ENCODE measurements at regions not wholly inside any gene's neighbourhood (a gene's known extent, or its start where the extent isn't known, plus 50 kb on each side); places are given as distances from the start of the nearest gene placed in this dataset.
"Not testable (repeated sequence)": the region's sequence is repeated elsewhere in the genome, so short reads cannot be mapped to it uniquely, and the experiment has no call there.

DNA sequence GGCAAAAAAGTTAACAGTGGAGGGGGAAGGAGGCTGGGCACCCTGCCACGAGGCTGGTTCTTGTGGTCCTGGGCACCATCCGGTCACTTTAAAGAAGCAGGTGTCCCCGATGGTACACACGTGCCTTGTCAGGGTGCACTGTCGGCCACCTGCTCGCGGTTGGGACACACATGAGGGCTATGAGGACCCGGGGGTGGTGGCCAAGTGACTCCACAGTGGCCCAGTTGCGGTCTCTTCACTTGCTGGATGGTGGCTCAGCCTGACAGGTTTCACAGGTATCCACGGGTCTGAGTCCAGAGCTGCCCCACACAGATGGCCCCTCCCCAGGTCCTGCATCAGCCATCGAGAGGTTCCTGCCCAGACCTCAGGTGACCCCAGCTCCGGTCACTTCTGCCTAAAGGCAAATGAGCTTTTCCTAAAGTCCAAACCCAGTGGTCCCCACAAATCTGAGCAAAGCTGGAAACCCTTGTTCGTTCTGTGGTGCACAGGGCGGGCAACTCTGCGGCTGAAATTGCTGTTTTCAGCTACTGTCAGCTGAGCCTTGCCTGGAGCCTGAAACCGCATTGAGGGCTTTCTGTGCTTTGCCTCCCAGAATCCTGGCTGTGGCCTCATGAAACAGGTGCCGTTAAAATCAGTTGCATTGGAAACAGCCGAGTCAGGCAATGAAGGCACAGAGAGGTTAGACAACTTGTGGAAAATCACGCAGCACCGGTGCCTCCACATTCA, 144.0 kb downstream of the LAT start:
- H3K4me1 ChIP-seq (ENCODE audit: control insufficient read depth in 3 of 3, insufficient read depth in 3 of 3, low read length in 3 of 3): peaks cover 4 to 15% (median 6%) of the 10 kb centered on the region in 3 donors
- not testable (repeated sequence) for H3K27ac ChIP-seq (ENCODE audit: low read depth, low read length); H3K27me3 ChIP-seq (ENCODE audit: control insufficient read depth in 3 of 3, insufficient read depth in 3 of 3, low read length in 3 of 3); H3K4me3 ChIP-seq (ENCODE audit: low read length in 3 of 3); H3K36me3 ChIP-seq (ENCODE audit: control insufficient read depth in 3 of 3, insufficient read depth in 3 of 3, low read length in 3 of 3); H3K9me3 ChIP-seq (ENCODE audit: control insufficient read depth in 3 of 3, low read length in 3 of 3); H3K9ac ChIP-seq (ENCODE audit: low read depth in 1 of 3, low read length in 3 of 3)

DNA sequence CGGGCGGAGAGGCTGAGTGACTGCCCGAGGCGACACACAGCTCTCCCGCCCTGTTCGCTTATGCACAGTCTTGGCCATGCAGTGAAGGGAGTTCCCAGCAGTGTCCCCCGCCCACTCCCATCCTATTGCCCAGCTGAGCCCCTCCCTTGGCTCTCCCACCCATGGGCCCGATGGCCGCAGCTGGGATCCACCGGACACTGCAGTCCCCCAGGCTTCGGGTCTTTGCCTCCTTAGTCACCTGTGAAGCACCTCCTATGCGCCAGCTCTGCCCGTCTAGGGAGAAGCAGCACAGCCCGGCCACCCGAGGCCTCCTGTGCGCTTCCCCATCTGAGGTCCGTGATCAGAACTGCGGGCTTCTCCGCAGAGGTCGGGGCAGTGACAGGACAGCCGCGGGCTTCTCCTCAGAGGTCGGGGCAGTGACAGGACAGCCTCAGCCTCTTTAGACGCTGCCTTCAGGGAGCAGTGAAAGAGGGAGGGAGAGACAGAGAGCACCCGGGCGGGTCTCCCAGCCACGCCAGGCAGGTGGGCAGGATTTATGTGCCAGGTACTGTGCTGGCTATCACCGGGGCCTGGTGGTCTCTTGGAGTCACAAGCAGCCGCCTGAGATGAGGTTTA, 143.1 kb downstream of the LAT start:
- not testable (repeated sequence) for H3K4me3 ChIP-seq (ENCODE audit: low read length in 3 of 3); H3K27ac ChIP-seq (ENCODE audit: low read depth, low read length); H3K27me3 ChIP-seq (ENCODE audit: control insufficient read depth in 3 of 3, insufficient read depth in 3 of 3, low read length in 3 of 3); H3K36me3 ChIP-seq (ENCODE audit: control insufficient read depth in 3 of 3, insufficient read depth in 3 of 3, low read length in 3 of 3); H3K9ac ChIP-seq (ENCODE audit: low read depth in 1 of 3, low read length in 3 of 3); H3K9me3 ChIP-seq (ENCODE audit: control insufficient read depth in 3 of 3, low read length in 3 of 3)
- peaks cover 4 to 15% (median 6%) of the 10 kb centered on the region in 3 donors for H3K4me1 ChIP-seq (ENCODE audit: control insufficient read depth in 3 of 3, insufficient read depth in 3 of 3, low read length in 3 of 3)

DNA sequence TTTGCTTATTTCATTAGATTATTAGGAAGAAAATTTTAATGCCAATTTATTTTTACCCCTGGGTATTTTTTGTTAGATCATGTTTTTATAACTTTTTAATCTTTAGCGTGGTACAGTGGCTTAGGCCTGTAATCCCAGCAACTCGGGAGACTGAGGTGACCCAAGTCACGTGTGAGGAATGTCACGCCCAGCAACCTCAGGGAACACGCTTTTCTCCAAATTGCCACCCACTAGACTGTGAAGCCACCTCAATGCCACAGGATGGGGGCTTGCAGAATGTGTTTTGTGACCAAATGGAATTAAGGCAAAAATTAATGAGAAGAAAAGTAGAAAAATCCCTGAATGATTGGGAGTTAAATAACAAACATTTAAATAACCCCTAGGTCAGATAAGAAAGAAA, 141.8 kb downstream of the LAT start:
- no peak overlapping the region for H3K9ac ChIP-seq (ENCODE audit: low read depth in 1 of 3, low read length in 3 of 3)

DNA sequence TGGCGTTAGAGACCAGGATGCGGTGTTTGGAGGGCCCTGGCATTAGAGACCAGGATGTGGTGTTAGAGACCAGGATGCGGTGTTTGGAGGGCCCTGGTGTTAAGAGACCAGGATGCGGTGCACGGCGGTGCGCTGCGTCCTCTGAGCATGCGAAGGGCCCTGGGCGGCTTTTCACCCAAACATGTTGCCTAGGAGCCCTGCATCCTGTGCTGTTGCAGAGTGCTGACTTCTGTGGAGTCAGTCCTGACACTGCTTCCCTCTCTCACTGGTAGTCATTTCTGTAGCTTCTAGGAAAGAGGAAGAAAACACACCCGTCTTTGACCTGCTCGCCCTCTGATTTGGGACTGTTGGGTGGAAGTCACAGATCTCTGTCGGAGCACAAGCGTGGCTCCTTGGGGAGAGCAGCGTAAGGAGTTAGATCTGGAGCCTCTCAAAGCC, 141.2 kb downstream of the LAT start:
- Histone ChIP-seq H3K27me3 (ENCODE audit: control insufficient read depth in 3 of 3, insufficient read depth in 3 of 3, low read length in 3 of 3) (peaks cover 0 to 10% (median 5%) of the 10 kb centered on the region in 3 donors), H3K27ac (ENCODE audit: low read depth, low read length) (no peak overlapping the region), H3K9me3 (ENCODE audit: control insufficient read depth in 3 of 3, low read length in 3 of 3) (no peaks in the 10 kb centered on the region), H3K9ac (ENCODE audit: low read depth in 1 of 3, low read length in 3 of 3) (no peak overlapping the region), H3K36me3 (ENCODE audit: control insufficient read depth in 3 of 3, insufficient read depth in 3 of 3, low read length in 3 of 3) (no peaks in the 10 kb centered on the region), H3K4me1 (ENCODE audit: control insufficient read depth in 3 of 3, insufficient read depth in 3 of 3, low read length in 3 of 3) (peaks cover 4 to 13% (median 6%) of the 10 kb centered on the region in 3 donors), H3K4me3 (ENCODE audit: low read length in 3 of 3) (no peak overlapping the region)

More for the DNA sequence above, 141.8 kb downstream of the LAT start:
- H3K36me3 ChIP-seq (ENCODE audit: control insufficient read depth in 3 of 3, insufficient read depth in 3 of 3, low read length in 3 of 3): no peaks in the 10 kb centered on the region
- H3K27ac ChIP-seq (ENCODE audit: low read depth, low read length): no peak overlapping the region
- no peak overlapping the region for H3K4me3 ChIP-seq (ENCODE audit: low read length in 3 of 3)
- peaks cover 4 to 15% (median 6%) of the 10 kb centered on the region in 3 donors for H3K4me1 ChIP-seq (ENCODE audit: control insufficient read depth in 3 of 3, insufficient read depth in 3 of 3, low read length in 3 of 3)
- no peaks in the 10 kb centered on the region for H3K9me3 ChIP-seq (ENCODE audit: control insufficient read depth in 3 of 3, low read length in 3 of 3)
- peaks cover 0 to 10% (median 5%) of the 10 kb centered on the region in 3 donors for H3K27me3 ChIP-seq (ENCODE audit: control insufficient read depth in 3 of 3, insufficient read depth in 3 of 3, low read length in 3 of 3)

DNA sequence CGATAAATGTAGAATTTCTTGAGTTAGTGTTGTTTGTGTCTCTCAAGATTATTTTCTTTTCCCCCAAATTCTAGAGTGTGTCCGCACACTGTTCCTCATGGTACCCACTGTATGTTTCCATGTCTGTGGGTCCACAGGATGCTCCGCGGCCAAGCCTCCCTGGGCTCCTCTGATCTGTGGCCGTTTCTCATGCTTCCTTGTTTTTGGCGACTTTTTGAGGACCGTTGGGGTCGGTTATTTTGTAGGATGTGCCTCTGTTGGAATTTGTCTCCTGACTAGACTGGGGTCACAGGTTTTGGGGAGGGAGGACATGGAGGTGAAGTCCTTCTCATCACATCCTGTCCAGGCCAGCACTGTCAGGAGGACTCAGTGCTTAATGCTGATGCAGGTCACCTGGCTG, 140.0 kb downstream of the LAT start:
- Histone ChIP-seq H3K4me1 (ENCODE audit: control insufficient read depth in 3 of 3, insufficient read depth in 3 of 3, low read length in 3 of 3) (peaks cover 3 to 7% (median 6%) of the 10 kb centered on the region in 3 donors), H3K27ac (ENCODE audit: low read depth, low read length) (no peak overlapping the region), H3K4me3 (ENCODE audit: low read length in 3 of 3) (no peak overlapping the region), H3K27me3 (ENCODE audit: control insufficient read depth in 3 of 3, insufficient read depth in 3 of 3, low read length in 3 of 3) (peaks cover 0 to 5% (median 5%) of the 10 kb centered on the region in 3 donors), H3K9ac (ENCODE audit: low read depth in 1 of 3, low read length in 3 of 3) (no peak overlapping the region), H3K9me3 (ENCODE audit: control insufficient read depth in 3 of 3, low read length in 3 of 3) (no peaks in the 10 kb centered on the region), H3K36me3 (ENCODE audit: control insufficient read depth in 3 of 3, insufficient read depth in 3 of 3, low read length in 3 of 3) (no peaks in the 10 kb centered on the region)

DNA sequence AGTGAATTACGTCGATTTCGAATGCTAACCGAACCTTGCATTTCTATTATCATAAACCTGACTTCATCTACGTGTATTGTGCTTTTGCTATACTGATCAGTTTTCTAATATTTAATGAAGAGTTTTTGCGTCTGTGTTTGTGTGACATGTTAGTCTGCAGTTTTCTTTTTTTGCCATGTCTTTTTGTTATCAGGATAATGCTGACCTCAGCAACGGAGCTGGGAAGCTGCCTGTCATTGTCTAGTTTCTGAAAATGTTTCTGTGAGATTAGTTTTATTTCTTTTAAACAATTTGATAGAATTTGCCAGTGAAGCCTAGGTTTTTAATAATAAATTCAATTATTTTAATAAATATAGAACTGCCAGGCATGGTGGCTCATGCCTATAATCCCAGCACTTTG, 139.3 kb downstream of the LAT start:
- H3K9me3 ChIP-seq (ENCODE audit: control insufficient read depth in 3 of 3, low read length in 3 of 3); H3K9ac ChIP-seq (ENCODE audit: low read depth in 1 of 3, low read length in 3 of 3): not testable (repeated sequence)

DNA sequence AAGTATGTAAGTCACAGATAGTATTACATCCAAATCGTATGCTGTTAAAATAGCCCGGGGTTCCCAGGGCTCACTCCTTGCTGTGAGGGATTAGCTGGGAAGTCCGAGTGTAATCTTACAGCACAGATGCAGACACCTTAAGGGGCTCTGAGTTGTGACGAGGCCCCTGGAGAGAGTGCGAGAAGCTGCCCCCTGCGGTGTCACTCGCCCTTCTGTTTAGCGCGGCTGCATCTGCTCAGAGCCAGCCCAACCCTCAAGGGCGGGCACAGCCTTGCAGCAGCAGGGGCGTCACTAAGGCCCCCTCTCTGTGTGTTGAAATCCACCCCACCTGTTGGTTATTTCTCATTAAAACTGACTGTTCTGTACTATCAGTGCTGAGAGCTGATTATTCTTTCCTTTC, 135.8 kb downstream of the LAT start:
- H3K4me1 ChIP-seq (ENCODE audit: control insufficient read depth in 3 of 3, insufficient read depth in 3 of 3, low read length in 3 of 3); H3K36me3 ChIP-seq (ENCODE audit: control insufficient read depth in 3 of 3, insufficient read depth in 3 of 3, low read length in 3 of 3); H3K9me3 ChIP-seq (ENCODE audit: control insufficient read depth in 3 of 3, low read length in 3 of 3); H3K27ac ChIP-seq (ENCODE audit: low read depth, low read length); H3K4me3 ChIP-seq (ENCODE audit: low read length in 3 of 3); H3K9ac ChIP-seq (ENCODE audit: low read depth in 1 of 3, low read length in 3 of 3); H3K27me3 ChIP-seq (ENCODE audit: control insufficient read depth in 3 of 3, insufficient read depth in 3 of 3, low read length in 3 of 3): not testable (repeated sequence)

More for the DNA sequence above, 139.3 kb downstream of the LAT start:
- not testable (repeated sequence) for H3K27ac ChIP-seq (ENCODE audit: low read depth, low read length); H3K27me3 ChIP-seq (ENCODE audit: control insufficient read depth in 3 of 3, insufficient read depth in 3 of 3, low read length in 3 of 3); H3K4me1 ChIP-seq (ENCODE audit: control insufficient read depth in 3 of 3, insufficient read depth in 3 of 3, low read length in 3 of 3); H3K36me3 ChIP-seq (ENCODE audit: control insufficient read depth in 3 of 3, insufficient read depth in 3 of 3, low read length in 3 of 3); H3K4me3 ChIP-seq (ENCODE audit: low read length in 3 of 3)

DNA sequence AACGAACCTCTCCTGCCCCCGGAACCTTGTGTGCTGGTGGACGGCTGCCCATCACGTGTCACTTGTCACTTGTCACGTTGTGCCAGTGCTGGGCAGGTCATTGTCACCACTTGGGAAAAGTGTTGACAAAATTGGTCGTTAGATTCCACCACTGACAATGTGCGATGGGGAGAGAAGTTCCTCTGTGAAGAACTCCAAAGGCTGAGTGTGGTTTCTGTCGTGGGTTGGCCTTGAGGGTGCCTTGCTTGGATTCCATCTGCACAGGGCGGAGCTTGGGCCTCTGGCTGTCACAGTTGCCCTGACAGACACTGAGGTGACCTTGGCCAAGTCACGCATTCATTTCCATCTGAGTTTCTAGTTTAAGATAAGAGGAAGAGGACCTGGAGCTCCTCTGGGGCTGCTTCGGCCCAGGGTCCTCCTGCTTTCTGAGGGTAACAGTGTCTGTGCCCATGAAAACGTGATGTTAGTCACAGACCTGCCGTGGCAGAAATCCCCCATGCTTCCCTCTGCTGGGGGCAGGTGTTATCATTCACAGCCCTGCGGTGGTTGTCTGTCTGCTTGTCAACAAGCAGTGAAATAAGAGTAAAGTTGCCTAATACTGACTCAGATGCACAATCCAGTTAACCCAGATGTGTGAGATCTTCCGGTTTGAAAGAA, 133.6 kb downstream of the LAT start:
- H3K9me3 ChIP-seq (ENCODE audit: control insufficient read depth in 3 of 3, low read length in 3 of 3); H3K4me3 ChIP-seq (ENCODE audit: low read length in 3 of 3); H3K27me3 ChIP-seq (ENCODE audit: control insufficient read depth in 3 of 3, insufficient read depth in 3 of 3, low read length in 3 of 3); H3K9ac ChIP-seq (ENCODE audit: low read depth in 1 of 3, low read length in 3 of 3); H3K4me1 ChIP-seq (ENCODE audit: control insufficient read depth in 3 of 3, insufficient read depth in 3 of 3, low read length in 3 of 3); H3K27ac ChIP-seq (ENCODE audit: low read depth, low read length); H3K36me3 ChIP-seq (ENCODE audit: control insufficient read depth in 3 of 3, insufficient read depth in 3 of 3, low read length in 3 of 3): not testable (repeated sequence)

DNA sequence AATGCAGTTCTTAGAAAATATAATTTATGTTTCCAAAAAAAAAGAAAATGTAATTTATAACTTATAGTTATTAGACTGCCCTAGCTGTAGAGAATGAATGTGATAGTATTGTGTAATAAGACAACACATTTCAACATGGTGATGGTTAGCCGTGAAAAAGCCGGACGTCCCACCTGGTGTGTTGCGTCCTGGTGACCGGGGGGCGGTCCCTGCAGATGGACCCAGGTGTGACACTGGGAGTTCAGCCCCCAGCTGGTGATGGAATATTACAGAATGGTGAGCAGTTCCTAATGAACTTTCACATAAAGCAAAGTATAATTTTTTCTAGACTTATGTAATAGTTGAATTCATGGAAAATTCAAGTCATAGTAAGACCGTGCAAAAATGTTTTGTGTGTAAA, 132.8 kb downstream of the LAT start:
- peaks cover 5 to 9% (median 6%) of the 10 kb centered on the region in 3 donors for H3K4me1 ChIP-seq (ENCODE audit: control insufficient read depth in 3 of 3, insufficient read depth in 3 of 3, low read length in 3 of 3)
- no peak overlapping the region for H3K9ac ChIP-seq (ENCODE audit: low read depth in 1 of 3, low read length in 3 of 3)
- H3K36me3 ChIP-seq (ENCODE audit: control insufficient read depth in 3 of 3, insufficient read depth in 3 of 3, low read length in 3 of 3): peaks cover 0 to 2% (median 2%) of the 10 kb centered on the region in 3 donors
- no peak overlapping the region for H3K4me3 ChIP-seq (ENCODE audit: low read length in 3 of 3)
- H3K9me3 ChIP-seq (ENCODE audit: control insufficient read depth in 3 of 3, low read length in 3 of 3): no peaks in the 10 kb centered on the region
- H3K27ac ChIP-seq (ENCODE audit: low read depth, low read length): no peak overlapping the region
- no peaks in the 10 kb centered on the region for H3K27me3 ChIP-seq (ENCODE audit: control insufficient read depth in 3 of 3, insufficient read depth in 3 of 3, low read length in 3 of 3)

DNA sequence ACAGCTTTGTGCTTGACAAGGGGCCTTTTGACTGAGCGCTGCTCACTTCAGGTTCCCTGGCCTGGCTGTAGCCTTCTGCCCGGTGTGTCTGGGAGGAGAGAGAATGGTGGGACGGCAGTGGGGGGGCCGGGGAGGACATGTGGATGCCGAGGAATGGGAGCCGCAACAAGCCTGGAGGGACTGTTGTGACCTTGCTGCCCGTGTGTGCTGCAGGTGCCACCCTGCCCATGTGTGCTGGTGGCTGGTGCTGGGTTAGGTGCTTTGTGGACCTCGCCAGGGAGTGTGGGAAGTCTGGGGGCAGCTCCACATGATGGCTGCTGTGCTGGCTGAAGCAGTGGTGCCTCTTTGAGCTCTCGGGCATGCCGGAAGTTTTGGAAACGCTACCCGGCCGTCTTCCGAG, 132.1 kb downstream of the LAT start:
- Histone ChIP-seq H3K9ac (ENCODE audit: low read depth in 1 of 3, low read length in 3 of 3) (peak overlapping the region in 1 of 3 donors; percentile 19), H3K4me1 (ENCODE audit: control insufficient read depth in 3 of 3, insufficient read depth in 3 of 3, low read length in 3 of 3) (peaks cover 5 to 9% (median 6%) of the 10 kb centered on the region in 3 donors), H3K27ac (ENCODE audit: low read depth, low read length) (no peak overlapping the region), H3K4me3 (ENCODE audit: low read length in 3 of 3) (no peak overlapping the region), H3K9me3 (ENCODE audit: control insufficient read depth in 3 of 3, low read length in 3 of 3) (no peaks in the 10 kb centered on the region), H3K27me3 (ENCODE audit: control insufficient read depth in 3 of 3, insufficient read depth in 3 of 3, low read length in 3 of 3) (no peaks in the 10 kb centered on the region), H3K36me3 (ENCODE audit: control insufficient read depth in 3 of 3, insufficient read depth in 3 of 3, low read length in 3 of 3) (peaks cover 0 to 2% (median 2%) of the 10 kb centered on the region in 3 donors)
